HepG2 (cell line): ENCODE measurements at regions not wholly inside any gene's neighbourhood (a gene's known extent, or its start where the extent isn't known, plus 50 kb on each side); places are given as distances from the start of the nearest gene placed in this dataset.
A peak's percentile ranks its signal among the peaks of the same experiment; 100 is the strongest.

ENCODE experiments used
- ATF7-NPFF ChIP-seq: sonication (generic); formaldehyde crosslinking; IDR thresholded peaks from 2 replicates; pipeline ENCODE4 v1.8.1; 2023; ENCODE audit warnings: mild to moderate bottlenecking, low read depth, missing genetic modification reagents, moderate library complexity
- CAMTA2 ChIP-seq: sonication (generic); formaldehyde crosslinking; IDR thresholded peaks from 2 replicates; pipeline ENCODE4 v1.4.0; 2020; ENCODE audit warnings: mild to moderate bottlenecking, missing genetic modification reagents, borderline replicate concordance
- CHCHD3 ChIP-seq: sonication (generic); formaldehyde crosslinking; IDR thresholded peaks from 2 replicates; pipeline ENCODE4 v1.8.0; 2022; ENCODE audit warnings: mild to moderate bottlenecking, missing genetic modification reagents, moderate library complexity
- GATAD1 ChIP-seq: IDR thresholded peaks from 2 replicates; pipeline ENCODE4 v1.6.1; 2016; ENCODE audit warnings: missing genetic modification reagents, missing compliant biosample characterization
- KAT8 ChIP-seq: IDR thresholded peaks from 2 replicates; pipeline ENCODE4 v1.6.1; 2016; ENCODE audit warnings: missing genetic modification reagents, missing compliant biosample characterization
- NKX3-1 ChIP-seq: sonication (generic); formaldehyde crosslinking; IDR thresholded peaks from 2 replicates; pipeline ENCODE4 v1.5.0; 2020; ENCODE audit warnings: missing genetic modification reagents
- PHF8 ChIP-seq: sonication (generic); formaldehyde crosslinking; IDR thresholded peaks from 2 replicates; pipeline ENCODE4 v1.5.0; 2020; ENCODE audit warnings: missing genetic modification reagents
- POGK ChIP-seq: sonication (generic); formaldehyde crosslinking; conservative IDR thresholded peaks from 2 replicates; pipeline ENCODE4 v1.8.0; 2022; ENCODE audit warnings: mild to moderate bottlenecking, moderate library complexity, missing genetic modification reagents
- SRY ChIP-seq: sonication (generic); formaldehyde crosslinking; IDR thresholded peaks from 2 replicates; pipeline ENCODE4 v1.8.0; 2022; ENCODE audit warnings: mild to moderate bottlenecking, missing genetic modification reagents
- SSRP1 ChIP-seq: IDR thresholded peaks from 2 replicates; pipeline ENCODE4 v1.6.1; 2016; ENCODE audit warnings: control low read depth
- TCF7L2 ChIP-seq: IDR thresholded peaks from 2 replicates; pipeline ENCODE4 v1.6.1; 2011; ENCODE audit warnings: mild to moderate bottlenecking, low read depth, low read length, moderate library complexity
- THAP11 ChIP-seq: IDR thresholded peaks from 2 replicates; pipeline ENCODE4 v1.6.1; 2016; ENCODE audit warnings: missing biosample characterization, missing genetic modification reagents
- THAP7 ChIP-seq: sonication (generic); formaldehyde crosslinking; IDR thresholded peaks from 2 replicates; pipeline ENCODE4 v1.8.1; 2023; ENCODE audit warnings: mild to moderate bottlenecking, missing genetic modification reagents
- ZNF10 ChIP-seq: sonication (generic); formaldehyde crosslinking; IDR thresholded peaks from 2 replicates; pipeline ENCODE4 v1.4.0; 2020; ENCODE audit warnings: mild to moderate bottlenecking, low read depth, missing genetic modification reagents, borderline replicate concordance
- ZNF142 ChIP-seq: sonication (generic); formaldehyde crosslinking; IDR thresholded peaks from 2 replicates; pipeline ENCODE4 v1.4.0; 2020; ENCODE audit warnings: missing genetic modification reagents
- ZNF20 ChIP-seq: sonication (generic); formaldehyde crosslinking; IDR thresholded peaks from 2 replicates; pipeline ENCODE4 v1.4.0; 2020; ENCODE audit warnings: mild to moderate bottlenecking, moderate library complexity, missing genetic modification reagents
- ZNF230 ChIP-seq: sonication (generic); formaldehyde crosslinking; IDR thresholded peaks from 2 replicates; pipeline ENCODE4 v1.4.0; 2020; ENCODE audit warnings: mild to moderate bottlenecking, missing genetic modification reagents
- ZNF337 ChIP-seq: sonication (generic); formaldehyde crosslinking; IDR thresholded peaks from 2 replicates; pipeline ENCODE4 v1.5.1; 2020; ENCODE audit warnings: missing genetic modification reagents, low read depth, mild to moderate bottlenecking, borderline replicate concordance
- ZNF597 ChIP-seq: sonication (generic); formaldehyde crosslinking; IDR thresholded peaks from 2 replicates; pipeline ENCODE4 v1.5.0; 2020; ENCODE audit warnings: missing genetic modification reagents
- ZNF703 ChIP-seq: sonication (generic); formaldehyde crosslinking; IDR thresholded peaks from 2 replicates; pipeline ENCODE4 v1.5.1; 2020; ENCODE audit warnings: missing genetic modification reagents, mild to moderate bottlenecking, moderate library complexity, borderline replicate concordance
- ZNF773 ChIP-seq: sonication (generic); formaldehyde crosslinking; IDR thresholded peaks from 2 replicates; pipeline ENCODE4 v1.4.0; 2020; ENCODE audit warnings: missing genetic modification reagents, borderline replicate concordance

- TF ChIP-seq ZNF142 (CRISPR knock-in tag), result no peak
- no peak for TF ChIP-seq ZNF230 (CRISPR knock-in tag)
- no peak for TF ChIP-seq ZNF10 (CRISPR knock-in tag)
- no peak; the same call in 1 of the 2 replicates for TF ChIP-seq NKX3-1 (CRISPR knock-in tag)
- 0 out of 2 replicates have a peak, but pooled peaks have one; percentile 24 for TF ChIP-seq PHF8
- peak; percentile 49; the same call in 1 of the 2 replicates for TF ChIP-seq THAP11 (CRISPR knock-in tag)
- TF ChIP-seq TCF7L2, result no peak
- no peak for TF ChIP-seq THAP7 (CRISPR knock-in tag)
- TF ChIP-seq ZNF703, result no peak
- TF ChIP-seq POGK (CRISPR knock-in tag), result peak; percentile 59; the same call in 1 of the 2 replicates
- peak; percentile 37; the same call in 1 of the 2 replicates for TF ChIP-seq KAT8
- TF ChIP-seq GATAD1 (CRISPR knock-in tag), result peak; percentile 72; the same call in 1 of the 2 replicates
- no peak for TF ChIP-seq ZNF597 (CRISPR knock-in tag)
- 0 out of 2 replicates have a peak, but pooled peaks have one; percentile 30 for TF ChIP-seq ATF7-NPFF
- 0 out of 2 replicates have a peak, but pooled peaks have one; percentile 32 for TF ChIP-seq SRY (CRISPR knock-in tag)
- peak; percentile 68; the same call in 1 of the 2 replicates for TF ChIP-seq ZNF20 (CRISPR knock-in tag)
- TF ChIP-seq ZNF773, result 0 out of 2 replicates have a peak, but pooled peaks have one; percentile 32
- no peak for TF ChIP-seq ZNF337 (CRISPR knock-in tag)
- no peak for TF ChIP-seq SSRP1 (CRISPR knock-in tag)
- no peak for TF ChIP-seq CHCHD3 (CRISPR knock-in tag)
- no peak for TF ChIP-seq CAMTA2 (CRISPR knock-in tag)
Observed at GRCh38 chr6:26286168-26286877, 78.7 kb upstream of the BTN3A2 start (continued).
